ENCODE measurements at regions not wholly inside any gene's neighbourhood (a gene's known extent, or its start where the extent isn't known, plus 50 kb on each side); places are given as distances from the start of the nearest gene placed in this dataset.

- no peaks in the 10 kb centered on the region for H3K4me1 Mint-ChIP-seq (ENCODE audit: insufficient read depth, unreplicated experiment)
- no peaks in the 10 kb centered on the region for H3K36me3 Mint-ChIP-seq (ENCODE audit: insufficient read depth, unreplicated experiment)
- no peak overlapping the region for H3K4me3 Mint-ChIP-seq (ENCODE audit: unreplicated experiment)
- intact Hi-C loops (cut with micrococcal nuclease), result no loop called here
- no peaks in the 10 kb centered on the region for H3K27me3 Mint-ChIP-seq (ENCODE audit: insufficient read depth, unreplicated experiment)
- no peak for TF ChIP-seq CTCF (IDR thresholded peaks at IDR 0.05; ENCODE audit: unreplicated experiment)
- H3K9me3 Mint-ChIP-seq (ENCODE audit: unreplicated experiment), result no peaks in the 10 kb centered on the region
- no TSS peak for BruUV-seq (replicated peaks)
- no peak for DNase-seq (ENCODE audit: unreplicated experiment)
- POLR2A ChIA-PET, result no interaction called here
- CTCF ChIA-PET, result no interaction called here
- H3K27ac Mint-ChIP-seq (ENCODE audit: low read depth, unreplicated experiment), result no peak overlapping the region
Measured at GRCh38 chr11:131172011-131172410, 198.4 kb upstream of the NTM start.

GRCh38 chr11:131178020-131178419 lies 192.4 kb upstream of the NTM start:
- ChIA-PET CTCF (interaction anchor here (0.7 kb wide), 1 partner anchor 31 kb away, joined by 3 read pairs; no protein-coding TSS in a partner anchor), POLR2A (no interaction called here)
- intact Hi-C loops (cut with micrococcal nuclease), result no loop called here
- Mint-ChIP-seq H3K36me3 (ENCODE audit: insufficient read depth, unreplicated experiment) (no peaks in the 10 kb centered on the region), H3K4me1 (ENCODE audit: insufficient read depth, unreplicated experiment) (no peaks in the 10 kb centered on the region), H3K27ac (ENCODE audit: low read depth, unreplicated experiment) (no peak overlapping the region), H3K9me3 (ENCODE audit: unreplicated experiment) (no peaks in the 10 kb centered on the region), H3K4me3 (ENCODE audit: unreplicated experiment) (no peak overlapping the region), H3K27me3 (ENCODE audit: insufficient read depth, unreplicated experiment) (no peaks in the 10 kb centered on the region)
- no peak for TF ChIP-seq CTCF (IDR thresholded peaks at IDR 0.05; ENCODE audit: unreplicated experiment)
- BruUV-seq (replicated peaks), result no TSS peak
- no peak for DNase-seq (ENCODE audit: unreplicated experiment)

GRCh38 chr11:131178596-131178995 lies 191.8 kb upstream of the NTM start:
- CTCF ChIA-PET, result interaction anchor here (0.7 kb wide), 1 partner anchor 32 kb away, joined by 3 read pairs; no protein-coding TSS in a partner anchor
- TF ChIP-seq CTCF (IDR thresholded peaks at IDR 0.05; ENCODE audit: unreplicated experiment), result no peak
- Mint-ChIP-seq H3K36me3 (ENCODE audit: insufficient read depth, unreplicated experiment) (no peaks in the 10 kb centered on the region), H3K9me3 (ENCODE audit: unreplicated experiment) (no peaks in the 10 kb centered on the region), H3K4me3 (ENCODE audit: unreplicated experiment) (no peak overlapping the region), H3K27ac (ENCODE audit: low read depth, unreplicated experiment) (no peak overlapping the region), H3K27me3 (ENCODE audit: insufficient read depth, unreplicated experiment) (no peaks in the 10 kb centered on the region), H3K4me1 (ENCODE audit: insufficient read depth, unreplicated experiment) (no peaks in the 10 kb centered on the region)
- no peak for DNase-seq (ENCODE audit: unreplicated experiment)
- no TSS peak for BruUV-seq (replicated peaks)
- POLR2A ChIA-PET, result no interaction called here
- intact Hi-C loops (cut with micrococcal nuclease), result no loop called here

- Mint-ChIP-seq H3K9me3 (ENCODE audit: unreplicated experiment) (no peaks in the 10 kb centered on the region), H3K27ac (ENCODE audit: low read depth, unreplicated experiment) (no peak overlapping the region), H3K4me3 (ENCODE audit: unreplicated experiment) (no peak overlapping the region), H3K27me3 (ENCODE audit: insufficient read depth, unreplicated experiment) (no peaks in the 10 kb centered on the region), H3K4me1 (ENCODE audit: insufficient read depth, unreplicated experiment) (no peaks in the 10 kb centered on the region), H3K36me3 (ENCODE audit: insufficient read depth, unreplicated experiment) (no peaks in the 10 kb centered on the region)
- TF ChIP-seq CTCF (IDR thresholded peaks at IDR 0.05; ENCODE audit: unreplicated experiment), result no peak
- no TSS peak for BruUV-seq (replicated peaks)
- POLR2A ChIA-PET, result no interaction called here
- CTCF ChIA-PET, result no interaction called here
- DNase-seq (ENCODE audit: unreplicated experiment), result no peak
- intact Hi-C loops (cut with micrococcal nuclease), result no loop called here
Measured at GRCh38 chr11:131179836-131180235, 190.6 kb upstream of the NTM start.

All from MCF 10A (cell line).